Testis (tissue), 2 donors: ENCODE measurements at regions not wholly inside any gene's neighbourhood (a gene's known extent, or its start where the extent isn't known, plus 50 kb on each side); places are given as distances from the start of the nearest gene placed in this dataset.

Source experiments
- CTCF ChIP-seq, 3 experiments: fragments of 450-650 bp in 2 of 3; fragments of 200-600 bp in 1 of 3; sonication (generic) in 1 of 3; IDR thresholded peaks; one replicate each; pipeline ENCODE4 v1.5.1; 2016 to 2019; ENCODE audit warnings: antibody characterized with exemption in 3 of 3, mild to moderate bottlenecking in 2 of 3, moderate library complexity in 1 of 3
- POLR2A ChIP-seq: fragments of 450-650 bp; IDR thresholded peaks from one replicate; pipeline ENCODE4 v1.6.1; 2017; ENCODE audit warnings: antibody characterized with exemption, mild to moderate bottlenecking, moderate library complexity

- TF ChIP-seq CTCF (IDR thresholded peaks at IDR 0.05) (no peak), POLR2A (no peak)
Measured at GRCh38 chr2:60157283-60157682, 396.2 kb downstream of the BCL11A start.
